Suppressor macrophage treated with lipopolysaccharide for 4 hours (primary cell): ENCODE measurements at regions not wholly inside any gene's neighbourhood (a gene's known extent, or its start where the extent isn't known, plus 50 kb on each side); places are given as distances from the start of the nearest gene placed in this dataset.

Source experiments
- DNase-seq: peaks from one replicate; pipeline ENCODE4 v3.0.0-alpha.2; 2020

- DNase-seq = no peak
Measured at GRCh38 chrX:148372925-148373324, 127.5 kb upstream of the AFF2 start.

DNA sequence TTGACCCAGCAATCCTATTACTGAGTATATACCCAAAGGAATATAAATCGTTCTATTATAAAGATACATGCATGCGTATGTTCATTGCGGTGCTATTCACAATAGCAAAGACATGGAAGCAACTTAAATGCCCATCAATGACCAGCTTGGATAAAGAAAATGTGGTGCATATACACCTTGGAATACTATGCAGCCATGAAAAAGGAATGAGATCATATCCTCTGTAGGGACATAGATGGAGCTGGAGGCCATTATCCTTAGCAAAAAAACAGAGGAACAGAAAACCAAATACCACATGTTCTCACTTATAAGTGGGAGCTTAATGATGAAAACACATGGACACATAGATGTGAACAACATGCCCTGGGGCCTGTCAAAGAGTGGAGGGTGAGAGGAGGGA is 124.1 kb upstream of the AFF2 start:
- no peak for DNase-seq

GRCh38 chrX:148380107-148380506 is 120.3 kb upstream of the AFF2 start:
- DNase-seq = peak; percentile 1

DNA sequence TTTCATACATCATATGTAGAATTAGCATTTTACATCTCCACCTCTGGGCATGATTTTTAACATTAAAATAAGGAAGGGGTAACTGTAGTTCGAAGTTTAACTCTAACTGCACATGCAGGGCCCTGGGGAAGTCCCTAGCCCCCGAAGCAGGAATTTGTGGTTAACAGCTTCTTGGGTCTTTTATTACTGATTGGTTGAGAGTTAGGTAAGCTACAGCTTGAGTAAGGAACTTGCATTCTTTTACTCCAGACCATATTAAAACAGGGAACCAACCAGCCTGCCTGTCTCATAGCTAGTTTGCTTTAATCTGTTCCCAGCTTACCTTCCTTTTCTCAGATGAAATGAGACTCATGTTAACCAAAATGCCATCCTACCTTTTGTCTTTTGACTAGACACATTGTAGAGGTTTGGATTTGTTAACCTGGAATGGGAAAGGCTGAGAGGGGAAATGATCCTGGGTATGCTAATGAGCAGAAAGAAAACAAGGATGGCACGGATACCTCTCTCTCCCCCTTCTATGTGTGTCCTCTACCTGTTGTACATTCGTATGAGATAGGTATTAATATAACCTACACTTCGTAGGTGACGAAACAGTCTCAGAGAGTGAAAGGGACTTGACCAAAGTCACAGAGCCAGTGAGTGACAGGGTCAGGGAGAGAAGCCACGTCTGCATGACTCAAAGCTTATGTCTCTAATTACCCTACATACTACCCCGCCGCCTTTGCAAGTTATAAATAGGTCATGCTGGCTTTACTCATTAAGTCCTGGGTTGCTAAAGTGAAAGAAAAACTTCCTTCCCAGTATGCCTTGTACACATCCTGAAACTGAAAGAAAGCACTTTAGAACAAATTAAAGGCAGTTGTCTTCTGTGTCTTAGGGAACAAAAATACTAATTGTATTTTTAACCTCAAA is 119.5 kb upstream of the AFF2 start:
- peak; percentile 88 for DNase-seq

GRCh38 chrX:148381603-148382002 is 118.8 kb upstream of the AFF2 start:
- DNase-seq = peak; percentile 6

DNA sequence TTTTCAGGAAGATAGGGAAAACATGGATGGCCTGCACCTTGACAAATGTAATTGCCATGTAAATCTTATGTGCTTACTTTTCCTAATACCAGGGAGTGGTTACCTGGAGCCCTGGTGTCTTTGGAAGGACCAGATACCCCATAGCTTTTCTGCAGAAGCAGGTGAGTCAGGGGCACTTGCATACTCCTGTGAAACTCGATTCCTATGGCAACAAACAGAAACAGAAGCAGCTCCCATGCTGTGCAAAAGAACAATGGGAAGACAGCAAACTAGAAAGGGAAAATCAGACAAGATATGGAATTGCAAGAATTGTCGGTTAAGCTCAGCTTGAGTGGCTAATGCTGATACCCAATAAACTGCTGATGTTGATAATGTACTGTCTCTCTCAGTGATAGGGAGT is 117.4 kb upstream of the AFF2 start:
- DNase-seq = no peak

GRCh38 chrX:148385471-148385870 is 114.9 kb upstream of the AFF2 start:
- no peak for DNase-seq

DNA sequence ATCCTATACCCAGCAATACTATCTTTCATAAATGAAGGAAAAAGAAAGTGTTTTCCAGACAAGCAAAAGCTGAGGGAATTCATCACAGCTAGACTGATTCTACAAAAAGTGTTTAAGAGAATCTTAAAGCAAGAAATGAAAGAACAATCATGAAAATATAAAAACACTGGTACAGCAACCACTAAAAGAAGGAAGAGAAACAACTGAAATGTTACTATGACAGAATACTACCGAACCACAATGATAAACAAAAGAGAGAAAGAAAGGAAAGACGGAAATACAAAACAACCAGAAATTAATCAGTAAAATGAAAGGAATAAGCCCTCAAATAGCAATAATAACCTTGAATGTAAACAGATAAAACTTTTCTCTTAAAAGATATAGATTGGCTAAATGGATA is 110.8 kb upstream of the AFF2 start:
- DNase-seq = no peak

- no peak for DNase-seq
Measured at GRCh38 chrX:148412006-148412405, 88.4 kb upstream of the AFF2 start.

- DNase-seq = peak; percentile 59
Measured at GRCh38 chrX:148416142-148416541, 84.3 kb upstream of the AFF2 start.

- peak; percentile 33 for DNase-seq
Measured at GRCh38 chrX:148416931-148417330, 83.5 kb upstream of the AFF2 start.

GRCh38 chrX:148417934-148418333 is 82.5 kb upstream of the AFF2 start:
- peak; percentile 40 for DNase-seq

DNA sequence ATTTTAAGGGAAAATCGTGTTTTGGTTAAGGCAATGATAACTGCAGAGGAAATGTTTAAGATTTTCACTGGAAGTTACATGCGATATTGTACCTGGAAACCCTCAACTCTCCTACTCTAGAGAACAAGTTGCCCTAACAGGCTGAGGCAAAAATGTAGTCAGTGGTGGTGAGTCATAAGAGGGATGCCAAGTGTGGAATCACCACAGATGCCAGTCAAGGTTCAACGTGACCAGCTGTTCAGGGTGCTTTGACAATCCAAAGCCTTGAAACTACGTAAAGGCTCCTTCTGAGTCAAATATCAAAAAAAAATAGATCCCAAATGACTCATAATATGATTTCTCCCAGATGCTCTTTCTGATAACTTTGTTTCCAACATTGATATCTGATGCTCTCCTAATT is 77.9 kb upstream of the AFF2 start:
- DNase-seq = no peak

GRCh38 chrX:148424570-148424969 is 75.8 kb upstream of the AFF2 start:
- no peak for DNase-seq

- no peak for DNase-seq
Measured at GRCh38 chrX:148426467-148426866, 74.0 kb upstream of the AFF2 start.

GRCh38 chrX:148441387-148441786 is 59.0 kb upstream of the AFF2 start:
- no peak for DNase-seq

DNA sequence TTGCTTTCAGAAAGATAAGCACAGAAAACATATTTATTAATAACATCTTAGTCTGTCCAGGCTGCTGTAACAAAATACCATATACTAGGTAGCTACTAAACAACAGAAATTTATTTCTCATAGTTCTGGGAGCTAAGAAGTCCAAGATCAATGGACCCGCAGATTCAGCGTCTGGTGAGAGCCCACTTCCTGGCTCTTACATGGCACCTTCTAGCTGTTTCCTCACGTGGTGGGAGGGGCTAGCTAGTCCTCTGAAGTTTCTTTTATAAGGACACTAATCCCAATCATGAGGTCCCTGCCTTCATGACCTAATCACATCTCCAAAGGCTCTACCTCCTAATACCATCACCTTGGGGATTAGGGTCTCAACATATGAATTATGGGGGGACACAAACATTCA is 57.2 kb upstream of the AFF2 start:
- no peak for DNase-seq

DNA sequence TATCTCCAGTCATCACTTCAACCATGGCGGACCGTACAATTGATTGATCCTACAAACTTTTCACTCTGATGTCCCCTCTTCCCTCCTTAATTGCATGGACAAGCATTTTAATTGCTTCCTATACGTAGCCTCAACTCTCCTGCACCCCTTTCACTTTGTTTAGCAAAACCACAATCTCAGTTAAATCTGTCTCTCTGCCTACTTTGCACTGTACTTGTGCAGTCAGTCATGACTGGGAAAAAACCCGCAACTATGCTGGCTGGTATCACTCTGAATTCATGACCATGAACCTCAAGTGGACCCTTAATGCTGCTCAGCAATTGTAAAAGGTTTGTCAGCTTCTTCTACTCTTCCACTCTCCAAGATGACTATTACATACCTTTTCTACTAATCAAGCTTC is 51.7 kb upstream of the AFF2 start:
- DNase-seq = no peak
